WTC11 (cell line): ENCODE measurements at regions not wholly inside any gene's neighbourhood (a gene's known extent, or its start where the extent isn't known, plus 50 kb on each side); places are given as distances from the start of the nearest gene placed in this dataset.

Experiments
- ATAC-seq: fragments of 200-7000 bp; cut with Tn5 transposase; 2 replicates; pipeline ENCODE4 v1.10.0; 2021; ENCODE audit warnings: mild to moderate bottlenecking, moderate library complexity
- CTCF ChIA-PET: fragments of 300-600 bp; sonication (Branson Sonifier 250); formaldehyde crosslinking; loops from one replicate; lab custom pipeline; 2021; ENCODE audit warnings: antibody characterized with exemption; lab: Charles Lee
- POLR2A ChIA-PET: fragments of 350-600 bp; sonication (Branson Sonifier 250); formaldehyde crosslinking; loops from one replicate; lab custom pipeline; 2021; ENCODE audit warnings: antibody characterized with exemption; lab: Charles Lee
- DNase-seq: peaks from one replicate; pipeline ENCODE4 v3.0.0; 2021; ENCODE audit warnings: low spot score
- H3K27ac Mint-ChIP-seq: 2 replicates; pipeline ENCODE4 v1.8.0; 2021; ENCODE audit warnings: mixed read lengths
- H3K27me3 Mint-ChIP-seq: 2 replicates; pipeline ENCODE4 v1.8.0; 2021; ENCODE audit warnings: low read depth, mild to moderate bottlenecking, moderate library complexity, mixed read lengths
- H3K36me3 Mint-ChIP-seq: 2 replicates; pipeline ENCODE4 v1.8.0; 2021; ENCODE audit warnings: mixed read lengths
- H3K4me1 Mint-ChIP-seq: 2 replicates; pipeline ENCODE4 v1.8.0; 2022; ENCODE audit warnings: mixed read lengths
- H3K4me3 Mint-ChIP-seq: 2 replicates; pipeline ENCODE4 v1.8.0; 2021; ENCODE audit warnings: mild to moderate bottlenecking, moderate library complexity, mixed read lengths
- H3K9me3 Mint-ChIP-seq: 2 replicates; pipeline ENCODE4 v1.8.0; 2021; ENCODE audit warnings: mixed read lengths
- CBFB ChIP-seq: sonication (generic); formaldehyde crosslinking; IDR thresholded peaks from 2 replicates; pipeline ENCODE4 v1.8.1; 2022; ENCODE audit warnings: mild to moderate bottlenecking, low read depth, missing genetic modification reagents
- ELF4 ChIP-seq: sonication (generic); formaldehyde crosslinking; IDR thresholded peaks from 2 replicates; pipeline ENCODE4 v1.8.1; 2022; ENCODE audit warnings: low read depth, mild to moderate bottlenecking, moderate library complexity, missing genetic modification reagents
- FOXJ3 ChIP-seq: sonication (generic); formaldehyde crosslinking; IDR thresholded peaks from 2 replicates; pipeline ENCODE4 v1.9.0; 2021; ENCODE audit warnings: missing genetic modification reagents, mild to moderate bottlenecking, borderline replicate concordance
- HMGA2 ChIP-seq: fragments of 250-450 bp; sonication (Bioruptor Pico); IDR thresholded peaks from 2 replicates; pipeline ENCODE4 v1.4.0; 2021; ENCODE audit warnings: mild to moderate bottlenecking, moderate library complexity
- MXD4 ChIP-seq: fragments of 250-450 bp; sonication (Bioruptor Pico); IDR thresholded peaks from 2 replicates; pipeline ENCODE4 v1.8.0; 2021; ENCODE audit warnings: mild to moderate bottlenecking, moderate library complexity, borderline replicate concordance
- MYBL2 ChIP-seq: sonication (generic); formaldehyde crosslinking; IDR thresholded peaks from 2 replicates; pipeline ENCODE4 v1.8.1; 2023; ENCODE audit warnings: mild to moderate bottlenecking, moderate library complexity, missing genetic modification reagents
- NFE2L1 ChIP-seq: sonication (generic); formaldehyde crosslinking; IDR thresholded peaks from 2 replicates; pipeline ENCODE4 v1.8.1; 2023; ENCODE audit warnings: missing genetic modification reagents
- NR1H2 ChIP-seq: sonication (generic); formaldehyde crosslinking; IDR thresholded peaks from 2 replicates; pipeline ENCODE4 v1.9.0; 2021; ENCODE audit warnings: mild to moderate bottlenecking, moderate library complexity, missing genetic modification reagents
- RORB ChIP-seq: fragments of 250-450 bp; sonication (Bioruptor Pico); IDR thresholded peaks from 2 replicates; pipeline ENCODE4 v1.9.0; 2021; ENCODE audit warnings: mild to moderate bottlenecking
- SMAD4 ChIP-seq: sonication (generic); formaldehyde crosslinking; IDR thresholded peaks from 2 replicates; pipeline ENCODE4 v1.8.0; 2022; ENCODE audit warnings: mild to moderate bottlenecking, missing genetic modification reagents
- SOX15 ChIP-seq: fragments of 250-450 bp; sonication (Bioruptor Pico); IDR thresholded peaks from 2 replicates; pipeline ENCODE4 v1.9.0; 2021; ENCODE audit warnings: mild to moderate bottlenecking
- TP53 ChIP-seq: sonication (generic); formaldehyde crosslinking; IDR thresholded peaks from 2 replicates; pipeline ENCODE4 v1.8.1; 2023; ENCODE audit warnings: mild to moderate bottlenecking, missing genetic modification reagents
- ZNF232 ChIP-seq: sonication (generic); formaldehyde crosslinking; IDR thresholded peaks from 2 replicates; pipeline ENCODE4 v1.8.0; 2022; ENCODE audit warnings: mild to moderate bottlenecking, missing genetic modification reagents
- ZNF263 ChIP-seq: sonication (generic); formaldehyde crosslinking; IDR thresholded peaks from 2 replicates; pipeline ENCODE4 v1.8.1; 2022; ENCODE audit warnings: low read depth, mild to moderate bottlenecking, moderate library complexity, missing genetic modification reagents
- ZNF416 ChIP-seq: fragments of 250-450 bp; sonication (Bioruptor Pico); IDR thresholded peaks from 2 replicates; pipeline ENCODE4 v1.9.0; 2021; ENCODE audit warnings: mild to moderate bottlenecking, inconsistent platforms
- TF ChIP-seq, protein P1 (sequence below): sonication (generic); formaldehyde crosslinking; IDR thresholded peaks from 2 replicates; pipeline ENCODE4 v1.8.1; 2022; ENCODE audit warnings: missing genetic modification reagents, borderline replicate concordance
- TF ChIP-seq, protein P2 (sequence below): sonication (generic); formaldehyde crosslinking; IDR thresholded peaks from 2 replicates; pipeline ENCODE4 v1.8.1; 2023; ENCODE audit warnings: mild to moderate bottlenecking, missing genetic modification reagents, moderate library complexity
- TF ChIP-seq, protein P3 (sequence below): fragments of 250-450 bp; sonication (Bioruptor Pico); IDR thresholded peaks from 2 replicates; pipeline ENCODE4 v1.9.0; 2021; ENCODE audit warnings: moderate library complexity, mild to moderate bottlenecking, inconsistent platforms, borderline replicate concordance
- TF ChIP-seq, protein P4 (sequence below): fragments of 250-450 bp; sonication (Bioruptor Pico); IDR thresholded peaks from 2 replicates; pipeline ENCODE4 v1.9.0; 2021; ENCODE audit warnings: mild to moderate bottlenecking
- TF ChIP-seq, protein P5 (sequence below): sonication (generic); formaldehyde crosslinking; IDR thresholded peaks from 2 replicates; pipeline ENCODE4 v1.8.1; 2022; ENCODE audit warnings: low read depth, missing genetic modification reagents, borderline replicate concordance
- TF ChIP-seq, protein P6 (sequence below): sonication (generic); formaldehyde crosslinking; IDR thresholded peaks from 2 replicates; pipeline ENCODE4 v1.8.0; 2023; ENCODE audit warnings: mild to moderate bottlenecking, missing genetic modification reagents
- TF ChIP-seq, protein P7 (sequence below): sonication (generic); formaldehyde crosslinking; conservative IDR thresholded peaks from 2 replicates; pipeline ENCODE4 v1.8.1; 2023; ENCODE audit warnings: mild to moderate bottlenecking, low read depth, missing genetic modification reagents, moderate library complexity
- TF ChIP-seq, protein P8 (sequence below): fragments of 250-450 bp; sonication (Bioruptor Pico); conservative IDR thresholded peaks from 2 replicates; pipeline ENCODE4 v1.9.0; 2021; ENCODE audit warnings: mild to moderate bottlenecking

DNA sequence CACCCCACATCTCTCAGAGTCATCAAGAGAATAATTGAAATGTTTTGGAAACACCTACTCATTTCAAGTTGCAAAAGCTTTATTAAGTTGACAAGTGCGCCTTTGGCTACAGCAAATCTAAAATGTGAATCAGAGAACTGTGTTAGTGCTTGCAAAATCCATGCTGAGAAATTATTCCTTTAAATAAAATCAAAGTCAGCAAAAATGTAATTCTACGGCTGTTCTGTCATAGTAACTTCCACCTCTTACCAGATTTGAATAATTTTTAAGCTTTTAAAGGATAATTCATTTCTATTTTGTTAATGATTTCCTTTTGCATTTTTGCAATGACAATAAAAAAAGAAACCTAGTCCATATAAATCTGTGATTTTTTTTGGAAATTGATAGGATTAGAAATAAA lies 1779.1 kb downstream of the STIM2 start:
- Mint-ChIP-seq H3K36me3 (no peaks in the 10 kb centered on the region), H3K4me3 (no peak overlapping the region), H3K9me3 (no peaks in the 10 kb centered on the region), H3K27ac (no peak overlapping the region), H3K27me3 (no peaks in the 10 kb centered on the region), H3K4me1 (no peaks in the 10 kb centered on the region)
- ChIA-PET CTCF (no interaction called here), POLR2A (no interaction called here)
- ATAC-seq (no peak), DNase-seq (no peak)
- TF ChIP-seq, protein P1, sequence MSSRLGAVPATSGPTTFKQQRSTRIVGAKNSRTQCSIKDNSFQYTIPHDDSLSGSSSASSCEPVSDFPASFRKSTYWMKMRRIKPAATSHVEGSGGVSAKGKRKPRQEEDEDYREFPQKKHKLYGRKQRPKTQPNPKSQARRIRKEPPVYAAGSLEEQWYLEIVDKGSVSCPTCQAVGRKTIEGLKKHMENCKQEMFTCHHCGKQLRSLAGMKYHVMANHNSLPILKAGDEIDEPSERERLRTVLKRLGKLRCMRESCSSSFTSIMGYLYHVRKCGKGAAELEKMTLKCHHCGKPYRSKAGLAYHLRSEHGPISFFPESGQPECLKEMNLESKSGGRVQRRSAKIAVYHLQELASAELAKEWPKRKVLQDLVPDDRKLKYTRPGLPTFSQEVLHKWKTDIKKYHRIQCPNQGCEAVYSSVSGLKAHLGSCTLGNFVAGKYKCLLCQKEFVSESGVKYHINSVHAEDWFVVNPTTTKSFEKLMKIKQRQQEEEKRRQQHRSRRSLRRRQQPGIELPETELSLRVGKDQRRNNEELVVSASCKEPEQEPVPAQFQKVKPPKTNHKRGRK (CRISPR knock-in tag) = no peak
- TF ChIP-seq NR1H2 = no peak
- TF ChIP-seq RORB (CRISPR knock-in tag) = no peak
- TF ChIP-seq MXD4 (CRISPR knock-in tag) = no peak
- TF ChIP-seq, protein P2, sequence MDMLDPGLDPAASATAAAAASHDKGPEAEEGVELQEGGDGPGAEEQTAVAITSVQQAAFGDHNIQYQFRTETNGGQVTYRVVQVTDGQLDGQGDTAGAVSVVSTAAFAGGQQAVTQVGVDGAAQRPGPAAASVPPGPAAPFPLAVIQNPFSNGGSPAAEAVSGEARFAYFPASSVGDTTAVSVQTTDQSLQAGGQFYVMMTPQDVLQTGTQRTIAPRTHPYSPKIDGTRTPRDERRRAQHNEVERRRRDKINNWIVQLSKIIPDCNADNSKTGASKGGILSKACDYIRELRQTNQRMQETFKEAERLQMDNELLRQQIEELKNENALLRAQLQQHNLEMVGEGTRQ (CRISPR knock-in tag) = no peak
- TF ChIP-seq, protein P3, sequence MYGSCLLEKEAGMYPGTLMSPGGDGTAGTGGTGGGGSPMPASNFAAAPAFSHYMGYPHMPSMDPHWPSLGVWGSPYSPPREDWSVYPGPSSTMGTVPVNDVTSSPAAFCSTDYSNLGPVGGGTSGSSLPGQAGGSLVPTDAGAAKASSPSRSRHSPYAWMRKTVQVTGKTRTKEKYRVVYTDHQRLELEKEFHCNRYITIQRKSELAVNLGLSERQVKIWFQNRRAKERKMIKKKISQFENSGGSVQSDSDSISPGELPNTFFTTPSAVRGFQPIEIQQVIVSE (CRISPR knock-in tag) = no peak
- no peak for TF ChIP-seq FOXJ3
- TF ChIP-seq ZNF416 (CRISPR knock-in tag) = no peak
- no peak for TF ChIP-seq ELF4 (CRISPR knock-in tag)
- TF ChIP-seq NFE2L1 (CRISPR knock-in tag) = no peak

DNA sequence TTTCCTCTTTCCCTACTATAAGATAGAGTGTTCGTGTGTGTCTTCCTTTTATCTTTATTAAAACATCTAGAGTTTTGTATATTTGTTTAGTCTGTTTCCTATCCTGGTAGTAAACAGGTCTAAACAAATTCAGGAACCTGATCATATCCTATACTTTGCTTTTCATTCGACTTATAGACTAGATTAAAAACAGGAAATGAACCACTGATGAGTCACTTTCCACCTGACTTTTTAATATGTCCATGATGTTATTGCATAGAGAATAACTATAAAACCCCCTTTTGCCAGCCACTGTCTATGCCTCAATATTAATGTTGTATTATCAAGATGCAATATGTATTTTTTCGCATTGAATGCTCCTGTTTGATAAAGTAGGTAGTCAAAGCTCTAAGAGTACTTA lies 1794.0 kb downstream of the STIM2 start:
- peaks cover under 1% of the 10 kb centered on the region; the same call in 1 of the 2 replicates for H3K4me1 Mint-ChIP-seq
- DNase-seq (no peak), ATAC-seq (no peak)
- H3K36me3 Mint-ChIP-seq = peaks cover 3% of the 10 kb centered on the region
- H3K9me3 Mint-ChIP-seq = peaks cover 18% of the 10 kb centered on the region
- H3K4me3 Mint-ChIP-seq = no peak overlapping the region
- ChIA-PET CTCF (no interaction called here), POLR2A (no interaction called here)
- no peak overlapping the region for H3K27ac Mint-ChIP-seq
- H3K27me3 Mint-ChIP-seq = no peaks in the 10 kb centered on the region
- no peak for TF ChIP-seq MYBL2
- TF ChIP-seq, protein P4, sequence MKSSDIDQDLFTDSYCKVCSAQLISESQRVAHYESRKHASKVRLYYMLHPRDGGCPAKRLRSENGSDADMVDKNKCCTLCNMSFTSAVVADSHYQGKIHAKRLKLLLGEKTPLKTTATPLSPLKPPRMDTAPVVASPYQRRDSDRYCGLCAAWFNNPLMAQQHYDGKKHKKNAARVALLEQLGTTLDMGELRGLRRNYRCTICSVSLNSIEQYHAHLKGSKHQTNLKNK = no peak
- TF ChIP-seq ZNF263 (CRISPR knock-in tag) = no peak
- TF ChIP-seq, protein P5, sequence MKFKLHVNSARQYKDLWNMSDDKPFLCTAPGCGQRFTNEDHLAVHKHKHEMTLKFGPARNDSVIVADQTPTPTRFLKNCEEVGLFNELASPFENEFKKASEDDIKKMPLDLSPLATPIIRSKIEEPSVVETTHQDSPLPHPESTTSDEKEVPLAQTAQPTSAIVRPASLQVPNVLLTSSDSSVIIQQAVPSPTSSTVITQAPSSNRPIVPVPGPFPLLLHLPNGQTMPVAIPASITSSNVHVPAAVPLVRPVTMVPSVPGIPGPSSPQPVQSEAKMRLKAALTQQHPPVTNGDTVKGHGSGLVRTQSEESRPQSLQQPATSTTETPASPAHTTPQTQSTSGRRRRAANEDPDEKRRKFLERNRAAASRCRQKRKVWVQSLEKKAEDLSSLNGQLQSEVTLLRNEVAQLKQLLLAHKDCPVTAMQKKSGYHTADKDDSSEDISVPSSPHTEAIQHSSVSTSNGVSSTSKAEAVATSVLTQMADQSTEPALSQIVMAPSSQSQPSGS (CRISPR knock-in tag) = no peak
- TF ChIP-seq ZNF232 (CRISPR knock-in tag) = no peak
- no peak for TF ChIP-seq CBFB (CRISPR knock-in tag)
- no peak for TF ChIP-seq SOX15 (CRISPR knock-in tag)
- TF ChIP-seq SMAD4 = no peak
- TF ChIP-seq, protein P6, sequence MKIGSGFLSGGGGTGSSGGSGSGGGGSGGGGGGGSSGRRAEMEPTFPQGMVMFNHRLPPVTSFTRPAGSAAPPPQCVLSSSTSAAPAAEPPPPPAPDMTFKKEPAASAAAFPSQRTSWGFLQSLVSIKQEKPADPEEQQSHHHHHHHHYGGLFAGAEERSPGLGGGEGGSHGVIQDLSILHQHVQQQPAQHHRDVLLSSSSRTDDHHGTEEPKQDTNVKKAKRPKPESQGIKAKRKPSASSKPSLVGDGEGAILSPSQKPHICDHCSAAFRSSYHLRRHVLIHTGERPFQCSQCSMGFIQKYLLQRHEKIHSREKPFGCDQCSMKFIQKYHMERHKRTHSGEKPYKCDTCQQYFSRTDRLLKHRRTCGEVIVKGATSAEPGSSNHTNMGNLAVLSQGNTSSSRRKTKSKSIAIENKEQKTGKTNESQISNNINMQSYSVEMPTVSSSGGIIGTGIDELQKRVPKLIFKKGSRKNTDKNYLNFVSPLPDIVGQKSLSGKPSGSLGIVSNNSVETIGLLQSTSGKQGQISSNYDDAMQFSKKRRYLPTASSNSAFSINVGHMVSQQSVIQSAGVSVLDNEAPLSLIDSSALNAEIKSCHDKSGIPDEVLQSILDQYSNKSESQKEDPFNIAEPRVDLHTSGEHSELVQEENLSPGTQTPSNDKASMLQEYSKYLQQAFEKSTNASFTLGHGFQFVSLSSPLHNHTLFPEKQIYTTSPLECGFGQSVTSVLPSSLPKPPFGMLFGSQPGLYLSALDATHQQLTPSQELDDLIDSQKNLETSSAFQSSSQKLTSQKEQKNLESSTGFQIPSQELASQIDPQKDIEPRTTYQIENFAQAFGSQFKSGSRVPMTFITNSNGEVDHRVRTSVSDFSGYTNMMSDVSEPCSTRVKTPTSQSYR = no peak
- TF ChIP-seq, protein P2 (CRISPR knock-in tag) = no peak
- TF ChIP-seq NFE2L1 (CRISPR knock-in tag) = no peak
- TF ChIP-seq TP53 (CRISPR knock-in tag) = no peak
- TF ChIP-seq, protein P7, sequence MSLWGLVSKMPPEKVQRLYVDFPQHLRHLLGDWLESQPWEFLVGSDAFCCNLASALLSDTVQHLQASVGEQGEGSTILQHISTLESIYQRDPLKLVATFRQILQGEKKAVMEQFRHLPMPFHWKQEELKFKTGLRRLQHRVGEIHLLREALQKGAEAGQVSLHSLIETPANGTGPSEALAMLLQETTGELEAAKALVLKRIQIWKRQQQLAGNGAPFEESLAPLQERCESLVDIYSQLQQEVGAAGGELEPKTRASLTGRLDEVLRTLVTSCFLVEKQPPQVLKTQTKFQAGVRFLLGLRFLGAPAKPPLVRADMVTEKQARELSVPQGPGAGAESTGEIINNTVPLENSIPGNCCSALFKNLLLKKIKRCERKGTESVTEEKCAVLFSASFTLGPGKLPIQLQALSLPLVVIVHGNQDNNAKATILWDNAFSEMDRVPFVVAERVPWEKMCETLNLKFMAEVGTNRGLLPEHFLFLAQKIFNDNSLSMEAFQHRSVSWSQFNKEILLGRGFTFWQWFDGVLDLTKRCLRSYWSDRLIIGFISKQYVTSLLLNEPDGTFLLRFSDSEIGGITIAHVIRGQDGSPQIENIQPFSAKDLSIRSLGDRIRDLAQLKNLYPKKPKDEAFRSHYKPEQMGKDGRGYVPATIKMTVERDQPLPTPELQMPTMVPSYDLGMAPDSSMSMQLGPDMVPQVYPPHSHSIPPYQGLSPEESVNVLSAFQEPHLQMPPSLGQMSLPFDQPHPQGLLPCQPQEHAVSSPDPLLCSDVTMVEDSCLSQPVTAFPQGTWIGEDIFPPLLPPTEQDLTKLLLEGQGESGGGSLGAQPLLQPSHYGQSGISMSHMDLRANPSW (CRISPR knock-in tag) = no peak
- TF ChIP-seq, protein P8, sequence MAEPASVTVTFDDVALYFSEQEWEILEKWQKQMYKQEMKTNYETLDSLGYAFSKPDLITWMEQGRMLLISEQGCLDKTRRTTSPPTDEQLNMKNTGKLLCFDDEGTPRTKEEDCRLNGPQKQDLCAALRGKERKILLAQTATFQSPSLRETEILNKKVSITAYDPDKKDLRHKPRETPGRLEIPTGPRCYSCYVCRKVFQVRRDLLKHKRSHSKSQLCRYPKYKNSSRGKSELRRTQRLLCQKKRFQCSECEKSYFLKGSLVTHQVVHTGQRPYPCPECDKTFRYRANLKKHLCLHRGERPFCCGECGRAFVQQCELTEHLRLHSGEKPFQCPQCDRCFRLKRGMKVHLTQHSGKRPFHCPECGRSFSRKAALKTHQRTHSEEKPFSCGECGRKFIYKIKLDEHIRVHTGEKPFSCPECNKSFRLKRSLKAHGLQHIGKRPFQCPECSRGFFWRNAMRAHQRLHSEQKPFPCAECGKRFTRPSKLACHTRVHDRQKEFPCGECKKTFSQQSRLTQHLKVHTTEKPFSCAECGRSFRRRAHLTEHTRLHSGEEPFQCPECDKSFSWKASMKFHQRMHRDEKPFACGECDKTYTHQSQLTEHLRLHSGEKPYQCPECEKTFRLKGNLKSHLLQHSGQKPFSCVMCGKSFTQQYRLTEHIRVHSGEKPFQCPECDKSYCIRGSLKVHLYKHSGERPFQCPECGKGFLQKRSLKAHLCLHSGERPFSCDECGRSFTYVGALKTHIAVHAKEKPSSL (CRISPR knock-in tag) = no peak
- no peak for TF ChIP-seq HMGA2
